Endothelial cell of umbilical vein (primary cell): ENCODE measurements at regions not wholly inside any gene's neighbourhood (a gene's known extent, or its start where the extent isn't known, plus 50 kb on each side); places are given as distances from the start of the nearest gene placed in this dataset.

Experiments used
- BruUV-seq: library from RNA; stranded (reverse); fragments of 400-500 nt; replicated peaks from 2 replicates; lab custom pipeline; 2021; lab: Mats Ljungman, UMichigan
- CTCF ChIA-PET: fragments of 300-600, 350-600 bp; sonication (Branson Sonifier 250); formaldehyde crosslinking; loops from one replicate; lab custom pipeline; 2021; ENCODE audit warnings: antibody characterized with exemption, inconsistent platforms; lab: Charles Lee
- POLR2A ChIA-PET: fragments of 300-600, 350-600 bp; sonication (Branson Sonifier 250); formaldehyde crosslinking; loops from one replicate; lab custom pipeline; 2021; ENCODE audit warnings: antibody characterized with exemption, inconsistent platforms; lab: Charles Lee
- DNase-seq: peaks from one replicate; pipeline ENCODE4 v3.0.0-alpha.2; 2011; ENCODE audit warnings: low read depth, low spot score
- FAIRE-seq: peaks from 2 replicates; lab custom pipeline; 2011; peaks lifted over from hg19 to GRCh38; lab: Jason Lieb, UNC
- H2AFZ ChIP-seq: 2 replicates; pipeline ENCODE4 v1.6.0; 2012; ENCODE audit warnings: low read depth, low read length, control low read depth, inconsistent platforms
- H3K27ac ChIP-seq: 2 replicates; pipeline ENCODE4 v1.5.1; 2011; ENCODE audit warnings: low read depth, mild to moderate bottlenecking, control low read depth, low read length, moderate library complexity; ENCODE audit not compliant: insufficient read depth
- H3K27me3 ChIP-seq, 2 experiments: 2 replicates each; pipeline versions ENCODE4 v1.6.0 to v1.6.1; 2011; ENCODE audit warnings: low read length in 2 of 2, mixed read lengths in 1 of 2; ENCODE audit not compliant: control insufficient read depth in 2 of 2, insufficient read depth in 2 of 2
- H3K36me3 ChIP-seq, 2 experiments: 2 replicates in 1 of 2; 3 replicates in 1 of 2; pipeline ENCODE4 v1.5.1; 2011; ENCODE audit warnings: low read length in 2 of 2, mild to moderate bottlenecking in 1 of 2, moderate library complexity in 1 of 2; ENCODE audit not compliant: control insufficient read depth in 2 of 2, insufficient read depth in 2 of 2; ENCODE audit errors: extremely low read depth in 1 of 2
- H3K4me1 ChIP-seq: 3 replicates; pipeline ENCODE4 v1.5.1; 2011; ENCODE audit warnings: mild to moderate bottlenecking, low read length; ENCODE audit not compliant: control insufficient read depth, insufficient read depth; ENCODE audit errors: extremely low read depth
- H3K4me2 ChIP-seq: 2 replicates; pipeline ENCODE4 v1.6.1; 2011; ENCODE audit warnings: low read length, control low read depth, mixed read lengths; ENCODE audit not compliant: insufficient read depth
- H3K4me3 ChIP-seq, 3 experiments: fragments of 200-600 bp in 1 of 3; sonication (generic), shearing (Covaris generic) in 1 of 3; replicated peaks in 1 of 3; 2 replicates each; pipeline ENCODE4 v1.5.1; 2011 to 2016; ENCODE audit warnings: control low read depth in 3 of 3, low read length in 3 of 3, mild to moderate bottlenecking in 2 of 3, inconsistent platforms in 1 of 3, low read depth in 1 of 3, moderate library complexity in 1 of 3; ENCODE audit not compliant: insufficient read depth in 1 of 3
- H3K79me2 ChIP-seq: 2 replicates; pipeline ENCODE4 v1.6.0; 2012; ENCODE audit warnings: low read length, inconsistent platforms; ENCODE audit not compliant: control insufficient read depth, insufficient read depth
- H3K9ac ChIP-seq: replicated peaks from 2 replicates; pipeline ENCODE3; 2011; ENCODE audit warnings: low read length, control low read depth; ENCODE audit not compliant: insufficient read depth; ENCODE audit errors: extremely low read depth
- H3K9me1 ChIP-seq: replicated peaks from 3 replicates; pipeline ENCODE4 v1.6.0; 2011; ENCODE audit warnings: mild to moderate bottlenecking, low read length; ENCODE audit not compliant: control insufficient read depth, insufficient read depth; ENCODE audit errors: extremely low read depth
- H3K9me3 ChIP-seq: replicated peaks from 2 replicates; pipeline ENCODE4 v1.5.1; 2012; ENCODE audit warnings: low read length, inconsistent platforms; ENCODE audit not compliant: control insufficient read depth, insufficient read depth
- H4K20me1 ChIP-seq: replicated peaks from 2 replicates; pipeline ENCODE3; 2011; ENCODE audit warnings: mild to moderate bottlenecking, low read length; ENCODE audit not compliant: control insufficient read depth, insufficient read depth; ENCODE audit errors: extremely low read depth
- EZH2 ChIP-seq: IDR thresholded peaks from 2 replicates; pipeline ENCODE4 v1.6.1; 2012; ENCODE audit warnings: borderline replicate concordance, low read depth, mild to moderate bottlenecking, moderate library complexity, low read length, inconsistent platforms; ENCODE audit not compliant: severe bottlenecking
- FOS ChIP-seq: IDR thresholded peaks from 2 replicates; pipeline ENCODE4 v1.6.1; 2011; ENCODE audit warnings: mild to moderate bottlenecking, low read length, moderate library complexity, borderline replicate concordance; ENCODE audit not compliant: insufficient read depth
- JUN ChIP-seq: IDR thresholded peaks from 2 replicates; pipeline ENCODE4 v1.6.1; 2011; ENCODE audit warnings: borderline replicate concordance, low read depth; ENCODE audit not compliant: insufficient read length, insufficient read depth
- MAX ChIP-seq: IDR thresholded peaks from 2 replicates; pipeline ENCODE4 v1.6.1; 2011; ENCODE audit not compliant: insufficient read depth, insufficient read length
- MYC ChIP-seq: IDR thresholded peaks from one replicate; pipeline ENCODE4 v1.6.1; 2011; ENCODE audit warnings: mild to moderate bottlenecking, low read depth, low read length
- POLR2A ChIP-seq: IDR thresholded peaks from 2 replicates; pipeline ENCODE4 v1.6.1; 2012; ENCODE audit warnings: low read depth, mild to moderate bottlenecking, control low read depth, low read length
- dilution Hi-C: fragments of 300-500 bp; cut with MboI; formaldehyde crosslinking; loops from one replicate; pipeline ENCODE4 v1.15.0; 2019; ENCODE audit warnings: low sequenced_read_pairs; ENCODE audit not compliant: extremely low pct_ligation_motif_present
- intact Hi-C: fragments of 100-400 bp; cut with micrococcal nuclease; formaldehyde crosslinking; loops from one replicate; pipeline ENCODE4 v1.10.0; 2022

DNA sequence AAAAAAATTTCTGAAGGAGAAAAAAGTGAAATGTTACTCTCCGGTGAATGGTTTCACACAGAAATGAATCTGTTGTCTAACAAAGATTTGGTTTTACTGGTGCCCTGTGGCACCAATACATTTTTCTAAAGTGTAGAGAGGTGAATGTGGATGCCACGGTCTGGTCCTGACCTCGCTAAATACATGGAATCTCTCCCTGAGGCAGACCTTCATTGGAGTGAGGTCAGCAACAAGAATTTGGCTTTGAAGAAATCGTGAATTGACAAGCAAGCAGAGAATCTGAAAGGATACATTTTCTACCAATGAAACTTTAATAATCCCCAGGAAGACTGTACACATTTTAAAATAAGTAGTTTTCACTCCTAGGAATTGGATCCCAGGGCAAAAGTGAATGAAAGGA lies 81.2 kb upstream of the OTOGL start:
- Histone ChIP-seq H3K79me2 (no peaks in the 10 kb centered on the region), H3K9ac (no peak overlapping the region), H3K27me3 (no peaks in the 10 kb centered on the region), H3K4me3 (no peak overlapping the region), H3K4me1 (no peaks in the 10 kb centered on the region), H3K4me2 (no peak overlapping the region), H3K27ac (no peak overlapping the region), H3K36me3 (no peaks in the 10 kb centered on the region), H3K9me3 (no peaks in the 10 kb centered on the region), H3K9me1 (no peaks in the 10 kb centered on the region), H2AFZ (no peak overlapping the region), H4K20me1 (no peaks in the 10 kb centered on the region)
- dilution Hi-C loops, result no loop called here
- no TSS peak for BruUV-seq
- FAIRE-seq, result no peak
- TF ChIP-seq FOS, result no peak
- CTCF ChIA-PET, result interaction anchor here (1.3 kb wide), 1 partner anchor 67 kb away, joined by 3 read pairs; no protein-coding TSS in a partner anchor
- DNase-seq, result no peak
- intact Hi-C loops, result no loop called here
- POLR2A ChIA-PET, result no interaction called here

DNA sequence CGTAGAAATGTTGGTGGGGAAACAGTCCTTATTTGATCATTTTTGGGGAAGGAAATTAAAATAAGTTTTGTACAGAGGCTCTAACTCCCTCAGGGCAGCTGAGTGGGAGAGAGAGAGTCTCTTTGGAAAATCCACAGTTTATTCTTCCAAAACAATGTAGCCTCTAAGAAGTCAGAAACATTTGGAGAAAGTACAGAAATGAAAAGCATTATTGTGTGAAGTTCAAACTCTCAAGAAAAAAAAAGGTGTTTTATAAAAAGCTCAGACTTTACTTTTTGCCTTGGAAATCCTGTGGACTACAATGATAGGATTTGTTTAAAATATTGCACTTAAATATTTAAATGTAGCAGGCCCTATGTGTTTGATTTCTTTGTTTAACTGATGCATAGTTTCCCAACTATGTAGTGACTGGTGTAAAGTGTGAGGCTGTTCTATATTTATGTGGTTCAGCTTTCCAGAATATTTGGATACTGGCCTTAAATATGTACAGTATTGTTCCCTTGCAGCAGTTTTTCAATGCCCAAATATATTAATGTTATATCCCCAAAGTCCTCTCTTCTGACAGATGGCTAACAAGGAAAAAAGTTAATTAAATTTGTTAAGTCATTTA lies 82.0 kb upstream of the OTOGL start:
- no peaks in the 10 kb centered on the region for H3K27me3 ChIP-seq
- H3K4me3 ChIP-seq, result no peak overlapping the region
- BruUV-seq, result no TSS peak
- POLR2A ChIA-PET, result no interaction called here
- TF ChIP-seq POLR2A, result no peak
- TF ChIP-seq JUN, result no peak
- TF ChIP-seq MAX, result no peak
- no peak for TF ChIP-seq MYC
- TF ChIP-seq EZH2, result no peak
- no peak for TF ChIP-seq FOS
- intact Hi-C loops (no loop called here), dilution Hi-C loops (no loop called here)
- H3K79me2 ChIP-seq, result no peaks in the 10 kb centered on the region
- no peaks in the 10 kb centered on the region for H3K4me1 ChIP-seq
- no peak overlapping the region for H3K27ac ChIP-seq
- H3K9me1 ChIP-seq, result no peaks in the 10 kb centered on the region
- no peak overlapping the region for H3K9ac ChIP-seq
- CTCF ChIA-PET, result interaction anchor here (1.1 to 1.3 kb wide), 2 partner anchors 16 to 66 kb away, joined by 3 read pairs; no protein-coding TSS in a partner anchor
- FAIRE-seq (no peak), DNase-seq (no peak)
- no peaks in the 10 kb centered on the region for H3K36me3 ChIP-seq
- no peak overlapping the region for H3K4me2 ChIP-seq
- no peaks in the 10 kb centered on the region for H4K20me1 ChIP-seq
- no peak overlapping the region for H2AFZ ChIP-seq
- no peaks in the 10 kb centered on the region for H3K9me3 ChIP-seq
